DND-41 (cell line): ENCODE measurements at regions not wholly inside any gene's neighbourhood (a gene's known extent, or its start where the extent isn't known, plus 50 kb on each side); places are given as distances from the start of the nearest gene placed in this dataset.

ENCODE experiments used
- CTCF ChIP-seq: IDR thresholded peaks from 2 replicates; pipeline ENCODE4 v1.5.1; 2012; ENCODE audit warnings: borderline replicate concordance, low read length, moderate library complexity, mild to moderate bottlenecking; ENCODE audit not compliant: poor library complexity, severe bottlenecking; ENCODE audit errors: extremely low read depth
- EZH2 ChIP-seq: IDR thresholded peaks from 3 replicates; pipeline ENCODE4 v1.6.1; 2012; ENCODE audit warnings: borderline replicate concordance, low read depth, mild to moderate bottlenecking, moderate library complexity, low read length, inconsistent platforms; ENCODE audit not compliant: severe bottlenecking

GRCh38 chr9:79925326-79925725 lies 353.6 kb downstream of the TLE4 start:
- TF ChIP-seq CTCF (no peak), EZH2 (no peak)
